K562 (cell line): ENCODE measurements at regions not wholly inside any gene's neighbourhood (a gene's known extent, or its start where the extent isn't known, plus 50 kb on each side); places are given as distances from the start of the nearest gene placed in this dataset.

Experiments used
- ATAC-seq: fragments of 200-7000 bp; cut with Tn5 transposase; 3 replicates; pipeline ENCODE4 v1.9.1; 2020; ENCODE audit warnings: moderate library complexity
- BruUV-seq: library from RNA; stranded (reverse); fragments of 400-500 nt; replicated peaks from 2 replicates; lab custom pipeline; 2021; lab: Mats Ljungman, UMichigan
- CTCF ChIA-PET: fragments of 300-600 bp; formaldehyde crosslinking; extraction: SDS; loops from one replicate; lab custom pipeline; 2021; ENCODE audit warnings: low intra/inter-chr PET ratio; lab: Yijun Ruan, JAX
- POLR2A ChIA-PET: fragments of 300-600, 350-650 bp; sonication (Branson Sonifier 250); formaldehyde crosslinking; extraction: SDS; loops from one replicate; lab custom pipeline; 2021; ENCODE audit warnings: antibody characterized with exemption, inconsistent platforms; lab: Yijun Ruan, JAX
- DNase-seq, 4 experiments: peaks; one replicate each; pipeline versions ENCODE4 v3.0.0 to v3.0.0-alpha.2; 2011 to 2018; ENCODE audit warnings: low spot score in 3 of 4, mixed read lengths in 3 of 4; ENCODE audit errors: extremely low read depth in 1 of 4
- FAIRE-seq: peaks from 2 replicates; lab custom pipeline; 2011; peaks lifted over from hg19 to GRCh38; lab: Jason Lieb, UNC
- H2AFZ ChIP-seq: 2 replicates; pipeline ENCODE4 v1.6.0; 2011; ENCODE audit warnings: low read depth, low read length, control low read depth, inconsistent platforms
- H3K27ac ChIP-seq: fragments of 200-600 bp; 3 replicates; pipeline ENCODE4 v1.8.0; 2011; ENCODE audit warnings: low read depth, mild to moderate bottlenecking, control low read depth, inconsistent platforms, low read length, moderate library complexity, mixed read lengths; ENCODE audit errors: extremely low read depth
- H3K27me3 ChIP-seq, 2 experiments: fragments of 300-600 bp in 1 of 2; 2 replicates in 1 of 2; 3 replicates in 1 of 2; pipeline versions ENCODE4 v1.6.0 to v1.8.0; 2011; ENCODE audit warnings: inconsistent platforms in 2 of 2, low read length in 2 of 2, mild to moderate bottlenecking in 1 of 2, mixed read lengths in 1 of 2, moderate library complexity in 1 of 2; ENCODE audit not compliant: control insufficient read depth in 2 of 2, insufficient read depth in 2 of 2
- H3K36me3 ChIP-seq: fragments of 300-600 bp; 3 replicates; pipeline ENCODE4 v1.8.0; 2011; ENCODE audit warnings: mild to moderate bottlenecking, low read length, inconsistent platforms; ENCODE audit not compliant: control insufficient read depth, insufficient read depth
- H3K4me1 ChIP-seq, 2 experiments: fragments of 200-600 bp in 1 of 2; replicated peaks in 1 of 2; 2 replicates in 1 of 2; 3 replicates in 1 of 2; pipeline versions ENCODE4 v1.5.1 to v1.8.0; 2011; ENCODE audit warnings: inconsistent platforms in 2 of 2, low read length in 2 of 2, mild to moderate bottlenecking in 1 of 2, mixed read lengths in 1 of 2, moderate library complexity in 1 of 2; ENCODE audit not compliant: control insufficient read depth in 2 of 2, insufficient read depth in 2 of 2
- H3K4me2 ChIP-seq: 2 replicates; pipeline ENCODE4 v1.6.1; 2011; ENCODE audit warnings: low read length, control low read depth, inconsistent platforms, mixed read lengths; ENCODE audit not compliant: insufficient read depth
- H3K4me3 ChIP-seq: fragments of 200-600 bp; sonication (generic), shearing (Covaris generic); 2 replicates; pipeline ENCODE4 v1.5.1; 2016; ENCODE audit warnings: control low read depth, inconsistent platforms
- H3K79me2 ChIP-seq: fragments of 200-600 bp; 3 replicates; pipeline ENCODE4 v1.8.0; 2011; ENCODE audit warnings: low read length, inconsistent platforms; ENCODE audit not compliant: control insufficient read depth, insufficient read depth
- H3K9ac ChIP-seq, 2 experiments: 2 replicates each; pipeline versions ENCODE4 v1.6.0 to v1.6.1; 2011; ENCODE audit warnings: low read depth in 2 of 2, low read length in 2 of 2, control low read depth in 1 of 2, inconsistent platforms in 1 of 2, mild to moderate bottlenecking in 1 of 2, mixed read lengths in 1 of 2; ENCODE audit not compliant: insufficient read depth in 1 of 2
- H3K9me1 ChIP-seq: one replicate; pipeline ENCODE4 v1.6.0; 2011; ENCODE audit warnings: inconsistent platforms, mild to moderate bottlenecking, low read length, moderate library complexity; ENCODE audit not compliant: control insufficient read depth, insufficient read depth
- H3K9me3 ChIP-seq: replicated peaks from 2 replicates; pipeline ENCODE4 v1.5.1; 2011; ENCODE audit warnings: low read depth, low read length, inconsistent platforms; ENCODE audit not compliant: control insufficient read depth, insufficient read depth
- H4K20me1 ChIP-seq: replicated peaks from 2 replicates; pipeline ENCODE4 v1.6.1; 2011; ENCODE audit warnings: low read length, inconsistent platforms, mixed read lengths; ENCODE audit not compliant: control insufficient read depth, insufficient read depth
- ESRRA ChIP-seq: fragments of 450-650 bp; IDR thresholded peaks from 2 replicates; pipeline ENCODE4 v1.6.1; 2014; ENCODE audit warnings: low read depth, mild to moderate bottlenecking, moderate library complexity, borderline replicate concordance
- FOXJ3 ChIP-seq: sonication (generic); formaldehyde crosslinking; IDR thresholded peaks from 2 replicates; pipeline ENCODE4 v1.4.0; 2020; ENCODE audit warnings: mild to moderate bottlenecking, missing genetic modification reagents
- HDAC2 ChIP-seq: fragments of 450-650 bp; IDR thresholded peaks from 2 replicates; pipeline ENCODE4 v1.6.1; 2016; ENCODE audit warnings: mild to moderate bottlenecking
- HDGF ChIP-seq: fragments of 450-650 bp; IDR thresholded peaks from 2 replicates; pipeline ENCODE4 v1.6.1; 2016
- L3MBTL2 ChIP-seq: fragments of 450-650 bp; IDR thresholded peaks from 2 replicates; pipeline ENCODE4 v1.6.1; 2016; ENCODE audit warnings: mild to moderate bottlenecking, moderate library complexity
- MECOM ChIP-seq: fragments of 250-450 bp; sonication (Bioruptor Pico); IDR thresholded peaks from 2 replicates; pipeline ENCODE4 v1.8.0; 2022; ENCODE audit warnings: inconsistent platforms
- MEF2A ChIP-seq: IDR thresholded peaks from 2 replicates; pipeline ENCODE4 v1.6.1; 2011; ENCODE audit warnings: low read depth, mild to moderate bottlenecking, low read length, moderate library complexity; ENCODE audit not compliant: control insufficient read depth
- NFE2 ChIP-seq: IDR thresholded peaks from 2 replicates; pipeline ENCODE4 v1.6.1; 2014; ENCODE audit warnings: antibody characterized with exemption, low read depth
- RBM39 ChIP-seq: fragments of 200-400 bp; formaldehyde crosslinking; optimal IDR thresholded peaks from 2 replicates; pipeline ENCODE3; 2018; ENCODE audit warnings: low read depth, low read length
- SAFB2 ChIP-seq: fragments of 200-400 bp; formaldehyde crosslinking; IDR thresholded peaks from 2 replicates; pipeline ENCODE4 v1.6.1; 2018; ENCODE audit warnings: borderline replicate concordance, low read length, low read depth, moderate library complexity; ENCODE audit not compliant: severe bottlenecking
- SETDB1 ChIP-seq: IDR thresholded peaks from one replicate; pipeline ENCODE4 v1.6.1; 2012; ENCODE audit warnings: low read length, control low read depth, inconsistent platforms
- SOX6 ChIP-seq: fragments of 450-650 bp; IDR thresholded peaks from 2 replicates; pipeline ENCODE4 v1.6.1; 2014; ENCODE audit warnings: mild to moderate bottlenecking
- SUPT5H ChIP-seq: fragments of 450-650 bp; IDR thresholded peaks from 2 replicates; pipeline ENCODE4 v1.6.1; 2016
- ZBTB9 ChIP-seq: fragments of 450-650 bp; formaldehyde crosslinking; IDR thresholded peaks from 2 replicates; pipeline ENCODE4 v1.4.0; 2020; ENCODE audit warnings: mild to moderate bottlenecking, moderate library complexity
- ZC3H4 ChIP-seq: sonication (generic); formaldehyde crosslinking; IDR thresholded peaks from 2 replicates; pipeline ENCODE4 v1.9.0; 2021; ENCODE audit warnings: missing genetic modification reagents, borderline replicate concordance
- ZNF354B ChIP-seq: fragments of 250-450 bp; sonication (Bioruptor Pico); IDR thresholded peaks from 2 replicates; pipeline ENCODE4 v1.4.0; 2020
- ZNF75A ChIP-seq: fragments of 450-650 bp; formaldehyde crosslinking; IDR thresholded peaks from 2 replicates; pipeline ENCODE4 v1.4.0; 2020; ENCODE audit warnings: mild to moderate bottlenecking
- ZNF830 ChIP-seq: fragments of 250-450 bp; sonication (Bioruptor Pico); IDR thresholded peaks from 2 replicates; pipeline ENCODE4 v1.5.0; 2021; ENCODE audit warnings: mild to moderate bottlenecking
- WGBS: fragments of 100-300 bp; shearing (Covaris generic); methylation state at CpG from one replicate; pipeline ENCODE4 v1.1.6; 2016; ENCODE audit warnings: low coverage, mixed read lengths; ENCODE audit not compliant: insufficient coverage; ENCODE audit errors: missing lambda C conversion rate; 5-methylcytosine and 5-hydroxymethylcytosine counted together
- in situ Hi-C: fragments of 300-500 bp; cut with MboI; formaldehyde crosslinking; loops from 4 replicates; pipeline ENCODE4 v1.15.0; 2018; ENCODE audit warnings: inconsistent platforms, mixed read lengths
- intact Hi-C: fragments of 100-400 bp; cut with micrococcal nuclease; formaldehyde crosslinking; loops from 2 replicates; pipeline ENCODE4 v1.14.2; 2022

- no peak overlapping the region for H3K27ac ChIP-seq
- no TSS peak for BruUV-seq
- H4K20me1 ChIP-seq = no peaks in the 10 kb centered on the region
- TF ChIP-seq HDGF = no peak
- no peak for TF ChIP-seq L3MBTL2
- no peak overlapping the region for H3K4me2 ChIP-seq
- H3K79me2 ChIP-seq = no peaks in the 10 kb centered on the region
- H3K27me3 ChIP-seq = no peaks in the 10 kb centered on the region
- WGBS = 1% methylated on average over 14 of the region's 22 CpGs
- H3K9me3 ChIP-seq = no peaks in the 10 kb centered on the region
- intact Hi-C loops = no loop called here
- in situ Hi-C loops = no loop called here
- no peak for ATAC-seq
- no peaks in the 10 kb centered on the region for H3K9me1 ChIP-seq
- H3K4me3 ChIP-seq = no peak overlapping the region
- H3K4me1 ChIP-seq = no peaks in the 10 kb centered on the region
- ChIA-PET POLR2A (no interaction called here), CTCF (no interaction called here)
- no peak for DNase-seq
- H3K9ac ChIP-seq = no peak overlapping the region
- no peak overlapping the region for H2AFZ ChIP-seq
- FAIRE-seq = no peak
- no peaks in the 10 kb centered on the region for H3K36me3 ChIP-seq
Observed at GRCh38 chr6:71164890-71165289, 123.7 kb upstream of the OGFRL1 start.

- in situ Hi-C loops (no loop called here), intact Hi-C loops (no loop called here)
- DNase-seq (no peak), ATAC-seq (no peak), FAIRE-seq (no peak)
- Histone ChIP-seq H3K4me2 (no peak overlapping the region), H2AFZ (no peak overlapping the region), H3K27ac (no peak overlapping the region), H3K4me3 (no peak overlapping the region), H3K79me2 (no peaks in the 10 kb centered on the region), H3K27me3 (no peaks in the 10 kb centered on the region), H3K4me1 (no peaks in the 10 kb centered on the region), H3K9me1 (no peaks in the 10 kb centered on the region), H3K9ac (no peak overlapping the region), H3K36me3 (no peaks in the 10 kb centered on the region), H4K20me1 (no peaks in the 10 kb centered on the region), H3K9me3 (no peaks in the 10 kb centered on the region)
- ChIA-PET POLR2A (no interaction called here), CTCF (no interaction called here)
- BruUV-seq = no TSS peak
- TF ChIP-seq SETDB1 = no peak
- no peak for TF ChIP-seq SUPT5H
- no peak for TF ChIP-seq MEF2A
- TF ChIP-seq FOXJ3 (CRISPR knock-in tag) = no peak
- TF ChIP-seq ZNF354B (CRISPR knock-in tag) = no peak
- no peak for TF ChIP-seq ZNF75A
- TF ChIP-seq SOX6 = no peak
- TF ChIP-seq MECOM (CRISPR knock-in tag) = no peak
- no peak for TF ChIP-seq NFE2
- TF ChIP-seq SAFB2 = no peak
- TF ChIP-seq ESRRA = no peak
- no peak for TF ChIP-seq RBM39
- no peak for TF ChIP-seq ZBTB9 (CRISPR knock-in tag)
- no peak for TF ChIP-seq ZC3H4 (CRISPR knock-in tag)
- no peak for TF ChIP-seq ZNF830 (CRISPR knock-in tag)
- TF ChIP-seq HDAC2 = no peak
- 0% methylated on average over 1 of the region's 1 CpG for WGBS
Observed at GRCh38 chr6:71168233-71168765, 120.3 kb upstream of the OGFRL1 start.
